ENCODE measurements at regions not wholly inside any gene's neighbourhood (a gene's known extent, or its start where the extent isn't known, plus 50 kb on each side); places are given as distances from the start of the nearest gene placed in this dataset.
"Not testable (repeated sequence)": the region's sequence is repeated elsewhere in the genome, so short reads cannot be mapped to it uniquely, and the experiment has no call there.

DNA sequence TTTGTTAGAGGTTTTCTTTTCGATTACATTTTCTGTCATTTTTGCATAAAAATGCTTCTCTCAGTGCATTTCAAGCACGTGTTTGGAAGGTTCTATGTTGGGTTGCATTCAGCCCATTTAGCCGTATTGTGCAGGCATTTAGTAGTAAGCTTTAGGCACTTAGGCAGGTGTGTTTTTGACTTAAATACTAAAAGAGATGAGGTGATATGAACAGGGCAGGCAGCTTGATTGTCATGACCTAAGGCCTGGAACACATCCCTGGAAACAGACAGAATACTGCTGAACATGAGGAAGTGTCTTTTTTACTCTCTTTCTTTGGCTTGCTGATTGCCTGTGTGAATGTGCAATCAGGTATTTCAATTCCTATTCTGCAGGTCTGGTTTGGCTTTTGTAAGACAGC, 610.5 kb upstream of the MAN1A1 start:
- no peak for DNase-seq (ENCODE audit: low read depth)

DNA sequence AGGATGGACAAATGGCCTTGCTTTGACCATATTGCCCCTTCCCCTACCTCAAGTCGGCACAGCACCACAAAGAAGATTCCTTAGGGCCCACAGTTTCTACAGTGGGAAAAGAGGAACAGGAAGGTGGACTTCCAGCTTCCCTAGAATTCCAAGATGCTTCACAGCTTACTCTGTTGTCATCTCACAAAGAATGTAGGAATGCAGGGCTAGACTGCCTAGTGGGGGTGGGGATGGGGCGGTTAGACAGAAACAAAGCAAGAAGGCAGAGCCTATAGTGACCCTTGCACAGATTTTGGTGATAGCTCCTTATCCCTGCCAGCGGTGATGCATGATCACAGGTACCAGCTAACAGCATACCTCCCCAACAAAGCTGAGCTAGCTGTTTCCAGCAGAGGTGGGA, 607.6 kb upstream of the MAN1A1 start:
- no peak for DNase-seq (ENCODE audit: low read depth)

DNA sequence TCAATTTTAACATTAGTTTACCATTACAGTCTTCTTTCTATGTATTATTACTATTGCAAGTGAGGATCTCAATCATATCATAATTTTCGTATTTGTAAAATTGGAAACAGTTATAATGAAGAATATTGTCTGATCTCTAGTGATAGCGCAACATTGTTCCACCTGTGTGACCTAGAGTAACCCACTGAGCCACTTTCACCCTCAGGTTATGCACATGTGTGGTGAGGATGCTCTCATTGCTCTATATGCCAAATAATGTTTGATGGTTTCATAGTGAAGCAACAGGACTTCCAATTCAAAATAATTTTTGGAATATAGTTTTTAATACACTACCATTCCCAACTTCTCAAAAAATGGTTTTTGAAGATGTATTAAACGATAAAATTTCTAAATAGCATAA, 603.1 kb upstream of the MAN1A1 start:
- no peak for DNase-seq (ENCODE audit: low read depth)

DNA sequence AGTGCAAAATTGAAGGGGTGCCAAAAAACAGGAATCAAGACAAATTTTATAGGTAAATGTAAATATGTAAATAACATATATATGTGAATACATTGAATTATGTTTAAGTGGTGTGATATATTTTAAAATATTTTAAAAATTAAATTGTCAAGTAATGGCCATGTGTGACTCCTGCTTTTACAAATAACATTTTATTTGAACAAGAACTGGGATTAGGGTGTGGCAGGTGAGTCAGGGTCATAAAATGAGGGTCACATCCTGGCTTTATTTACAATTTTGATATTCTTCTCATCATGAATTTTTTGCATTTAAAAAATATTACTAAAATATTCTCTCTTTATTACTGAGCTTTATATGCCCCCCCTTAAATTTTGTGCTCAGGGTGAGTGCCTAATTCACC, 601.1 kb upstream of the MAN1A1 start:
- DNase-seq (ENCODE audit: low read depth), result no peak

DNA sequence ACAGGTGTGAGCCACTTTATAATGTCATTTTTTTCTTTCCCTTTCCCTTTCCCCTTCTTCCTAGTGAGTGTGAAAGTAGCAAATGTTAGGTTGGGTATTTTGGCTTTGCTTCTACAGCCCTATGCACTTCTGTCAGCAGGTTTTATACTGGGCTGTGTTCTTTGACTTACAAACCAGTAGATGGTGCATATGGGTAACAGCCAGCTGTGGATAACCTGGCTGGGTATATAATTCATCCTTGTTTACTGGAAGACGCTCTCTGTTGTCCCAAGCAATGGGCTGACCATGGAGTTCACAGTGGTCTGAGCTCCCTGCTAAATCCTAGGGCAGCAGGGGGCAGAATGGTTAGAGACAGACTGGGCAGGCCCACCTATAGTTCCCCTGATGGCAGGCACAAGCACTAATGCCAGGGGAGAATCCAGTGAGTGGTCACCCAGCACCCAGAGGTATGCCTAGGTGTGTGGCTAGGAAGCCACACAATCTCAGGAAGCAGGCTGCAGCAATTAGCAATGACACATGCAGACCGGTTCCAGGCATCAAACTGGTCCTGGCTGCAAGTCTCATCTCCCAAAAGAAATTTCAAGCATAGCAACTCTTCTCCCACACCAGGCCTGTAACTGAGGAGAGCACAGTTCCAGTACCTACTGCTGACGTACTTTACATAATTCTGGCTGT, 592.7 kb upstream of the MAN1A1 start:
- DNase-seq (ENCODE audit: low read depth), result no peak

DNA sequence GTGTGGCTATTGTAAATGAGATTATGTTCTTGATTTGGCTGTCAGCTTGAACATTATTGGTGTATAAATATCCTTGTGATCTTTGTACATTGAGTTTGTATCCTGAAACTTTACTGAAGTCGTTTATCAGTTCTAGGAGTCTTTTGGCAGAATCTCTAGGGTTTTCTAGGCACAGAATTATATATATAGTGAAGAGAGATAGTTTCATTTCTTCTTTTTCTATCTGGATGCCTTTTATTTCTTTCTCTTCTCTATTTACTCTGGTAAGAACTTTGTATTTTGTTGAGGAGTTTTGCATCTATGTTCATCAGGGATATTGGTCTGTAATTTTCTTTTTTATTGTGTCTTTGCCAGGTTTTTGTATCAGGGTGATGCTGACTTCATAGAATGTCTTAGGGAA, 589.2 kb upstream of the MAN1A1 start:
- DNase-seq (ENCODE audit: low read depth), result no peak

DNA sequence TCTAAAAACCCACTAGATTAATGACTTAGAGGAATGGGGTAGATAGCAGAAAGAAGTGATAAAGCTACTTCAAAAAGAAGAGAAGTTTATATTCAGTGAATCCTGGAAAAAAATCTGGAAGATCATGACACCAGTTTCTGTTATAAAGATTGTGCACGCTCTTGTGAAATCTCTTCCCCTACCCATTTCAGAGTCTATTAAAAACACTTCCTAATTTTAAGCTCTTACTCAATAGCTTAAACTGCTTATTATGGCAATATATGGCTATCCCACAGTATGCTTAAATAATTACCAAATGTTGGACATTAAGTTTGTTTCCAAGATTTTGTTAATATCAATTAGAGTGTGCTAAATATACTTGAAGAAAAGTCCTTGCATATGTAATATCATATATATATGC, 585.3 kb upstream of the MAN1A1 start:
- no peak for DNase-seq (ENCODE audit: low read depth)

DNA sequence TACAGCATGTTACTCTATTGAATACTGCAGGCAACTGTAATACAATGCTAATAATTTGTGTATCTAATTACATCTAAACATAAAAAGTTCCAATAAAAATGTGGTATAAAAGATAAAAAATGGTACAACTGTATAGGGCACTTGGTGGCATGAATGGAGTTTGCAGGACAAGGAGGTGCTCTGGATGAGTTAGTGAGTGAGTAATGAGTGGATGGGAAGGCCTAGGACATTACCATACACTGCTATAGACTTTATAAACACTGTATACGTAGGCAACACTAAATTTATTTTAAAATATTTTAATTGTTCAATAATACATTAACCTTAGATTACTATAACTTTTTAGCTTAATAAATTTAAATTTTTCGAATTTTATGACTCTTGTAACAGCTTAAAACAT, 579.6 kb upstream of the MAN1A1 start:
- DNase-seq (ENCODE audit: low read depth), result no peak

DNA sequence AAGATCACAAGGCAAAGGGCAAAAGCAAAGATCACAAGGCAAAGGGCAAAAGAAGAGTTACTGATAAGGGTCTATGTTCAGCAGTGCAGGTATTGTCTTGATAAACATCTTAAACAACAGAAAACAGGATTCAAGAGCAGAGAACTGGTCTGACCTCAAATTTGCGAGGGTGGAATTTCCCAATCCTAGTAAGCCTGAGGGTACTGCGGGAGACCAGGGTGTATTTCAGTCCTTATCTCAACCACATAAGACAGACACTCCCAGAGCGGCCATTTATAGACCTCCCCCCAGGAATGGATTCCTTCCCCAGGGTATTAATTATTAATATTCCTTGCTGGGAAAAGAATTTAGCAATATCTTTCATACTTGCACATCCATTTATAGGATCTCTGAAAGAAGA, 575.3 kb upstream of the MAN1A1 start:
- DNase-seq (ENCODE audit: low read depth), result not testable (repeated sequence)

DNA sequence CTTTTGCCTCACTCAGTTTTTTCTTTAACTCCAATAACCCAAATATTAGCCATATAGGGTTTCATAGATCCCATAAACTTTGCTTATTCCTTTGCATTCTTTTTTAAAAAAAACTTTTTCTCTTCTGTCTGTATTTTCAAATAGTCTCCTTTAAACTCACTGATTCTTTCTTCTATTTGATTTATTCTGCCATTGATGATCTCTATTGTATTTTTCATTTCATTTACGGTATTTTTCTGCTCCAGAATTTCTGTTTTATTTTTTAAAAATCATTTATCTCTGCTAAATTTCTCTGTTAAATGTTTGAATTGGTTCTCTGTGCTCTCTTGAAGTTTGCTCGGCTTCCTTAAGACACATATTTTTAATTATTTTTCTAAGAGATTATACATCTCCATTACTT, 573.3 kb upstream of the MAN1A1 start:
- DNase-seq (ENCODE audit: low read depth), result no peak

DNA sequence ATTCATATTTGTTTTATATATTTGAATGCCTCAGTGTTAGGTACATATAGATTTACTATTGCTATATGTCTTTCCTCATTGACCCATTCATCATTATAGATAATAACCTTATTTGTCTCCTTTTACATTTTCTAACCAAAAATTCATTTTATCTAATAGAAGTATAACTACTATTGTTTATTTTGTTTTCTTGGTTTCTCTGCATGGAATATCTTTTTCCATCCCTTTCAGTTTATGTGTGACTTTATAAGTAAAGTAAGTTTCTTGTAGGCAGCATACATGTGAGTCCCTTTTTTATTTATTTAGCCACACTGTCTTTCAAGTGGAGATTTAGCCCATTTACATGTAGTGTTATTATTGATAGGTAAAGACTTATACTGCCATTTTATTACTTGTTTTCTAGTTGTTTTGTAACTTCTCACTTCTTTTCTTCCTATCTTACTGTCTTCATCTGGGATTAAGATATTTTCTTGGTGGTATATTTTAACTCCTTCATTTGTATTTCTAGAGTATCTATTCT, 572.0 kb upstream of the MAN1A1 start:
- no peak for DNase-seq (ENCODE audit: low read depth)

DNA sequence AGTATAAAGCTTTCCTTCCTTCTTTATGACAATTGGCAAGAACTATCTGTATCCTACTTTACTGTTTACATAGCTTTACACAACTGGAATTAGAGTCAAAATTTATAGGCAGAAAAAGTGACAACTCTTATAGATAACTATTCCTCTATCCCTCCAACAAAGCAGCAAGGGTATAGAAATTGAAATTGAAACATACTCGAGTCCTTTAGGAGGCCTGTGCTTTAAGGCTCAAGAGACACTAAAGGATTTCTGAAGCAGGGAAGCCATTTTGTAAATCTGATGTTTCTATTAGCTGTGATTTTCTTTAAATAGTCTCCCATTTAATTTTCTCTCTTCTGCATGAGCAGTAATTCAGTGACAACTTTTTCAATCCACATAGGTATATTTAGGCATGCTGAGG, 567.6 kb upstream of the MAN1A1 start:
- DNase-seq (ENCODE audit: low read depth), result no peak

DNA sequence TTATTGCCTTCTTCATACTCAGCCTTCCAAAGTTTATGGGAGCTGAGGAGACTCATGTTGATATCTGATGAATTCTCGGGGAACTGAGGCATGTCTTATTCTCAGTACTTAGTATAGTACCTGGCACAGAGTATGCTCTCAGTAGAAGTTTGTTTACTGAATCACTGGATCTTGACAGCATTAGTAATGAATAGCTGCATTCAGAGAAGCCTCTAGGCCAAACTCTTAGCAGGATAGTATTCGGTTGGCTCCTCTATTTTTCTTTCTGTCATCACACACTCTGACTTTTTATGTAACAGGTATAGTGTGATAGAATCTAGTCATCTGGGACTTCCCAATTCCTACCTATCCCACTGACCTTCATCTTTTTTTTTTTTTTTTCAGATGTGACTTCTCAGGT, 566.4 kb upstream of the MAN1A1 start:
- no peak for DNase-seq (ENCODE audit: low read depth)

DNA sequence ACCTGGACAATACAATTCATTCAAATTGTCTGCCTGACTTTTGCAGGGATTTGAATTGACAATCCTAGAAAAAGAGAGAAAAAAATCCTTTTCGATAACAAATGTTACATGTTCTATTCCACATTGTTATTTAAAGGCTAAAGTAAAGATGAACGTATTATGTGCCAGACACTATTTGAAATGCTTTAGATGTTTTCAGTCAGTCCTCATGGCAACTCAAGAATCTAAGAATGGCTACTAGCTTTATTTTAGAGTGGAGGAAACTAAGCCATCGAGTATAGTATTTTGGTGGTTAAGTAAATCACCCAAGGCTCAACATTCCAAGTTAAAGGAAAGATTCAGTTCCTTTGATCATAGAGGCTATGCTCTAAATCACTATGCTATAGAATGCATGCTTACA, 558.6 kb upstream of the MAN1A1 start:
- no peak for DNase-seq (ENCODE audit: low read depth)

DNA sequence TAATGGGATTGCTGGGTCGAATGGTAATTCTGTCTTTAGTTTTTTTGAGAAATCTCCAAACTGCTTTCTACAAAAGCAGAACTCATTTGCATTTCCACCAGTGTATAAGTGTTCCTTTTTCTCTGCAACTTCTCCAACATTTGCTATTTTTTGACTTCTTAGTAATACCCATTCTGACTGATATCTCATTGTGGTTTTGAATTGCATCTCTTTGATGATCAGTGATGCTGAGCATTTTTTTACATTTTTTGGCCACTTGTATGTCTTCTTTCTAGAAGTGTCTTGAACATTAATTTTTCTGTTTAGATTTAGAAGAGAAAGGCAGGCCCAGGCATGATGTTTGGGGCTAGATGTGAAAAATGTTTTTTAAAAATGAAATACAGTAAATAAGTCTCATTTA, 553.1 kb upstream of the MAN1A1 start:
- no peak for DNase-seq (ENCODE audit: low read depth)

DNA sequence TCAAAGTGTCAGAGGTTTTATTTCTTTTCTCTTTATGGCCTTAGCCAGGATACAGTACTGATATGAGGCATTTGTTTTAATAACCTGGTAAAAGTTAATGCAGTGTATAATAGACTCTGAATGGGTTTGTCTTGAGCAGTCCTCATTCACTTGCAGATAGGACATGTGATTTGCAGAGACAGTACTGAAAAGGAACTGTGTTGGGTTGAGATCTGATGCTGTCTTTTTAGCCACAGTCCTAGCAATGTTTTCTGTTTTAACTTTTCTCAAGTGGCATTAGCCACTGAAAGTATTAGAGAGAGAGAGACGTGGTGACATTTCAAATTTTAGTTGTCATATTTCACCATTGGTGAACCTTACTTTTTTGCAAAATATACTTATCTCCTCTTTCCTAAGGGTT, 547.2 kb upstream of the MAN1A1 start:
- DNase-seq (ENCODE audit: low read depth), result no peak

DNA sequence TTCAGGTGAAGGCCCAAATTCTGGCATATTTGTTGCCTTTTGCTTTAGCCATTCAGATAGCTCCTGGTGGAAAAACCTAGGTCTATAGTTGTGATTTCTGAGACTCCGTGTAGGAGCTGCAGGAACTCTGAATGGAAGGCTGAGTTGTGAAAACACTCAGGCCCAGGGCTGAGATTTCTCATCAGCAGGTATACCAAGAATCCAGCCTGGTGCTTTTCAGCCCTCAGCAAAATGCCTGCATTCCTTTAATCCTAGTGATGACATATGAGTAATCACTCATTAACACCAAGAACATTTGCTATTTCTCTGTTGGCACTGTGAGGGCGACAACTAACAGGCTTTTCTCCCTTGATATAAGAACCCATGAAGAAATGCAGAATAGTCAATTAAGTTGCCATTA, 546.1 kb upstream of the MAN1A1 start:
- DNase-seq (ENCODE audit: low read depth), result no peak

DNA sequence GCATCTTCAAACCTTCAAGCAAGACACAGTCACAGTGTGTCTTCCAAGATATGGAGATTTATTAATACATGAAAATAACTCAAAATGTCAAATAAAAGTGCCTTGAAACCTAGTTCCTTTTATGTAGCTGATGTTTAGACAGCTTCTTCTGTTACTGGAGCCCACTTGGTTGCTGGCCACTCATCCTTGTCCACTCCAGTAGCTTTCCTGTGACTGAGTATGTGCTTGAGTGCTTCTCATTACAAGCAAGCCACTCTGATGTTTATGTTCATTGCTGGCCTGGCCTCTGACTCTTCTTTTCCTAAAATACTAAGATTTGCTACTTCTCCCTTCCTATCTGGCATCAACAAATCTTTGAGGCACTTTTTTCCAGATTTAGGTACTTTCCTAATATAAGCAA, 545.2 kb upstream of the MAN1A1 start:
- DNase-seq (ENCODE audit: low read depth), result no peak

DNA sequence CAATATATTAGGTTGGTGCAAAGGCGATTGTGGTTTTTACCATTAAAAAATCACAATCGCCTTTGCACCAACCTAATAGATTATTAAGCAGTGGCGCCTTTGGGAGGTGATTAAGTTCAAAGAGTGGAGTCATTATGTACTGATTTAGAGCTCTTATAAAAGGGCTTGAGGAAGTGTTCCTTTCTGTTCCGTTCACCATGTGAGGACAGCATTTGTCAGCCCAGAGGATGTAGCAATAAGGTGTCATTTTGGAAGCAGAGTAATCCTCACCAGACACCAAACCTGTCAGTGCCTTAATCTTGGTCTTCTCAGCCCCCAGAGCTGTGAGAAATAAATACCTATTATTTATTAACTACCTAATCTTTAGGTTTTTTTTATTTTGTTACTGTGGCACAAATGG, 542.1 kb upstream of the MAN1A1 start:
- no peak for DNase-seq (ENCODE audit: low read depth)

DNA sequence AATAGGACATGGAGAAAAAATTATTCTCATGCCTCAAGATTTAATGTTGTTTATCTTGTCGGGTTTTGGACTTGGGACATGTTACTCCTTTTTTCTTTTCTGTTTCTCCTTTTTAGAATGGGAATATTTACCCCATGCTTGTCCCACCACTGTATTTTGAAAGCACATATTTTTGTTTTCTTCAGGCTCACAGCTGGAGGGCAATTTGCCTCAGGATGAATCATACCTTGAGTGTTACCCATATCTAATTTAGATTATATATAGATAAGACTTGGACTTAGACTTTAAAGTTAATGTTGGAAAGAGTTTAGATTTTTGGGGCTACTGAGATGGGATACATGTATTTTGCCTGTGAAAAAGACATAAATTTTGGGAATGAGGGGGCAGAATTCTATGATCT, 541.6 kb upstream of the MAN1A1 start:
- DNase-seq (ENCODE audit: low read depth), result no peak

DNA sequence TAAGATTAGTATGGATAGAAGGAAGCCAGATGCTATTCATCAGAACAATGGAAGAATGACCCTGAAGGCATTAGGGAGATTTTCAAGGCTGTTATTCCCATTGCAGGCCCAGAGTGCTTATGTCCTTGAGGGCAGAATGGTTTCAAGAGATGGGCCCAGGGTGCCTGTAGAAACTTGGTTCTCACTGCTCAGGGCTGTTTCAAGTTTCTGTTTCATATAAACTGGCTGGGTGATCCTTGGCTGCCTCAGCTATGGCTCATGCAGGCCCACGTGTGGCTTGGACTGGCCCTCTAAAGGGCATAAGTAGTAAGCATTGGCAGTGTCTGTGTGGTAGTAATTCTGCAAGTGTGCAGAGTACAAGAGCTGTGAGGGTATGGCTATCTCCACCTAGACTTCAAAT, 540.9 kb upstream of the MAN1A1 start:
- DNase-seq (ENCODE audit: low read depth), result no peak

DNA sequence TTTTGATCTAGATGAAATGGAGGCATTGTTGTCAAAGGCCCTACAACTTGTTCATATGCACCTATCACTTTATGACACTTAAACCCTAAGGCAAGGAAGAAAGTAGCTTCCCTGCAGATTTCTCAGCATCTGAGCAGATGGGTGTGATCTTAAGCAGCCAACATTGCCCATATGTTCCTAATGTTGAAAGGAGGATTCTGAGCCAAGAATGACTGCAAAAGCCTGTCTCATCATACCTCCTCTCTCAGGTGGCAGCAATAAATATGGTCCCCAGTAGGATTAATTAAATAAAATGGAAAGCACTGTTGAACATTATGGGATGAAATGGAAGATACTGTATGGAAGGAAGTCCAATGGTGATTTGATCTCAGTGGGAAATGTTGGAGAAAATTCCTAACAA, 538.1 kb upstream of the MAN1A1 start:
- DNase-seq (ENCODE audit: low read depth), result no peak

DNA sequence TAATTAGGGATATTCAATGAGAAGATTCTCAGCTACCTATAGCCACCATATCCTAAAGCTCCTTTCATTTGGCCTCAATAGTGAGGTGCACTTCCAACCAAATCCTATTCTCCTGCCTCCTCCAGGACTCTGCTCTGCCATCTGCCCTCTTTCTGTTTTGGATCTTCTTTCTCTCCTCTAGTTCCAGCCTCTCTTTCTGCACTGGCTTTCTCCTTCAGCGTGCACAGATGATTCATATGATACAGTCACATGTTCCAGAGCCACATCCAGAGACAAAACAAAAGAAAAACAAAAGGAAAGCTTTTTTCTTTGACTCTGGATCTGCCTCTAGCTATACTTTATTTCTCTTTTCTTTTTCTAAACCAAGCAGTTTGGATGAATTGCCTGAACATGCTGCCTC, 531.9 kb upstream of the MAN1A1 start:
- no peak for DNase-seq (ENCODE audit: low read depth)

DNA sequence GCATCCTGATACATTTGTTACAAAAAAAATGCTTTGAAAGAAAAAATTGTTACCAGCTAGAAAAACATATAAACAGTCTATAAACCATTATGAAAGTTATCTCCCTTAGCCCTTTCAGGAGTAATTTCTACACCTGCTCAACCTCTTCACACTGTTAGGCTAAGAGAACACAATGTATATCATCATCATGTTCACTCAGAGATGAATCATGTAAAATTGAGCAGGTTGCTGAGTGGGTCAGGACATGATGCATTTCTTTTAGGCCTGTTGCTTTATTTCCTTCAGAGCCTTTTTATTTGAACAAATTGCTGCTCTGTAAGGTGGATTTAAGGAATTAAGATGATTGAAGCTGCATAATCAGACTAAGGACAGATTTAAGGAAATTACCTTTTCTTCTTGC, 531.3 kb upstream of the MAN1A1 start:
- no peak for DNase-seq (ENCODE audit: low read depth)

DNA sequence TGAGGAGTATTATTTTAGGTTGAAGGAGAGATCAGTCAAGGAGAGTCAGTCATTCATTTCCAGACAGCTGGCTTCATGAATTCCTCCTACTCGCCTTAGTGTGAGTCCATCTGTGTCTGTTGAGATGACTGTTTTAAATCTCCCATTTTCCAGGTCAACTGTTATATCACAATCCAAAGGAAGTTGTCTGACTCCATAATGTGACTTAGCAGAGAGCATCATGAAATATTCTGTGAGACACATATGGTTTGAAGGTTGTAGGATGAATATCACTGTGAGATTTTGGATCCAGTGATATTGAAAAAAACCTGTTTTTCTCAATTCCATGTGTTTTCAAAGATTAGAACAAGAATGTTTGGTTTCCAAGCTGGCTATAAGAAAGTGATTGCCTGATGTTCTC, 530.2 kb upstream of the MAN1A1 start:
- DNase-seq (ENCODE audit: low read depth), result no peak

Measured in stimulated activated CD8-positive, alpha-beta memory T cell treated with anti-CD3 and anti-CD28 coated beads, Interleukin-15, amount 100 ng/mL, for 1 hour (primary cell).